ENCODE measurements at regions not wholly inside any gene's neighbourhood (a gene's known extent, or its start where the extent isn't known, plus 50 kb on each side); places are given as distances from the start of the nearest gene placed in this dataset.

DNA sequence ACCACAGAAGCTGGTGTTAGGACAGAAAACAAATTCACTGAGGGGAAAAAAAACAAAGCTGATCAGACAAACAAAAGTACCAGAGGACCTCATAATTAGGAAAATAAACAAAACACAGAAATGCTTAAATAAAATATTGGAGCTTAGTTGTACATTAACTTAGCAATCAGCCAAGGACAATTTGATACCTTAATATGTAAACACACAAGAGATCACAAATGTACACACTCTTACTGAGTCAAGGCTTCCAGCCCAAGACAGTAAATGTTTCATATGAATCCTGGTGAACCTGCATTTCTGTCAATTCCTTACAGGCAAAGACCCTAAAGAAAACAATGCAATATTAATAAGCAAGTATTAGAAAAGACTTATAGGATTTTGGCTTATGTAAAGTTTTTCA is 62.0 kb upstream of the SPTLC3 start:
- TF ChIP-seq, protein P1, sequence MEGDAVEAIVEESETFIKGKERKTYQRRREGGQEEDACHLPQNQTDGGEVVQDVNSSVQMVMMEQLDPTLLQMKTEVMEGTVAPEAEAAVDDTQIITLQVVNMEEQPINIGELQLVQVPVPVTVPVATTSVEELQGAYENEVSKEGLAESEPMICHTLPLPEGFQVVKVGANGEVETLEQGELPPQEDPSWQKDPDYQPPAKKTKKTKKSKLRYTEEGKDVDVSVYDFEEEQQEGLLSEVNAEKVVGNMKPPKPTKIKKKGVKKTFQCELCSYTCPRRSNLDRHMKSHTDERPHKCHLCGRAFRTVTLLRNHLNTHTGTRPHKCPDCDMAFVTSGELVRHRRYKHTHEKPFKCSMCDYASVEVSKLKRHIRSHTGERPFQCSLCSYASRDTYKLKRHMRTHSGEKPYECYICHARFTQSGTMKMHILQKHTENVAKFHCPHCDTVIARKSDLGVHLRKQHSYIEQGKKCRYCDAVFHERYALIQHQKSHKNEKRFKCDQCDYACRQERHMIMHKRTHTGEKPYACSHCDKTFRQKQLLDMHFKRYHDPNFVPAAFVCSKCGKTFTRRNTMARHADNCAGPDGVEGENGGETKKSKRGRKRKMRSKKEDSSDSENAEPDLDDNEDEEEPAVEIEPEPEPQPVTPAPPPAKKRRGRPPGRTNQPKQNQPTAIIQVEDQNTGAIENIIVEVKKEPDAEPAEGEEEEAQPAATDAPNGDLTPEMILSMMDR (IDR thresholded peaks at IDR 0.05; ENCODE audit: borderline replicate concordance, extremely low read depth, low read length, poor library complexity, severe bottlenecking), result no peak
- no peak for TF ChIP-seq EZH2 (IDR thresholded peaks at IDR 0.05; ENCODE audit: borderline replicate concordance, low read depth, low read length, severe bottlenecking)
